Kidney (tissue), 13 donors: ENCODE measurements at regions not wholly inside any gene's neighbourhood (a gene's known extent, or its start where the extent isn't known, plus 50 kb on each side); places are given as distances from the start of the nearest gene placed in this dataset.

Experiments used
- DNase-seq, 5 donors: peaks; one replicate each; pipeline ENCODE4 v3.0.0-alpha.2; 2013 to 2020
- FAIRE-seq: peaks from 2 replicates; lab custom pipeline; 2012; peaks lifted over from hg19 to GRCh38; lab: Jason Lieb, UNC
- H3K27ac ChIP-seq, 2 donors: one replicate each; pipeline ENCODE4 v1.7.0; 2013; ENCODE audit warnings: low read depth in 2 of 2, low read length in 2 of 2, inconsistent platforms in 1 of 2
- H3K27me3 ChIP-seq: one replicate; pipeline ENCODE4 v1.7.1; 2013; ENCODE audit warnings: low read length, inconsistent platforms; ENCODE audit not compliant: control insufficient read depth, insufficient read depth
- H3K36me3 ChIP-seq, 3 donors: one replicate each; pipeline versions ENCODE4 v1.7.0 to v1.7.1; 2013; ENCODE audit warnings: low read length in 3 of 3, control low read depth in 1 of 3, inconsistent platforms in 1 of 3; ENCODE audit not compliant: insufficient read depth in 3 of 3, control insufficient read depth in 2 of 3
- H3K4me1 ChIP-seq, 3 donors: one replicate each; pipeline versions ENCODE4 v1.7.0 to v1.7.1; 2013; ENCODE audit warnings: low read length in 3 of 3, inconsistent platforms in 1 of 3, low read depth in 1 of 3; ENCODE audit not compliant: control insufficient read depth in 2 of 3, insufficient read depth in 2 of 3
- H3K4me3 ChIP-seq, 3 donors: one replicate each; pipeline versions ENCODE4 v1.7.0 to v1.8.1; 2013; ENCODE audit warnings: low read length in 3 of 3, control low read depth in 1 of 3, inconsistent platforms in 1 of 3
- H3K9ac ChIP-seq, 3 donors: one replicate each; pipeline versions ENCODE4 v1.7.0 to v1.7.1; 2013; ENCODE audit warnings: low read length in 3 of 3, control low read depth in 1 of 3, inconsistent platforms in 1 of 3
- H3K9me3 ChIP-seq, 3 donors: one replicate each; pipeline versions ENCODE4 v1.7.0 to v1.7.1; 2013; ENCODE audit warnings: low read length in 3 of 3, control low read depth in 1 of 3, inconsistent platforms in 1 of 3; ENCODE audit not compliant: control insufficient read depth in 2 of 3, insufficient read depth in 1 of 3
- CTCF ChIP-seq: IDR thresholded peaks from 3 replicates; pipeline ENCODE4 v1.5.1; 2012; ENCODE audit warnings: mild to moderate bottlenecking, moderate library complexity, borderline replicate concordance; ENCODE audit not compliant: insufficient read depth; ENCODE audit errors: extremely low read depth
- intact Hi-C: fragments of 100-400 bp; cut with DNase I; formaldehyde crosslinking; loops from one replicate; pipeline ENCODE4 v1.11.1; 2022
- donor health status: control.
- donor health status: control.
- donor health status: control.
- donor health status: control.
- donor health status: control.
- donor health status: DM: yes; HTN: yes; CAD: no.
- donor health status: Normal renal cell carcinoma (clear cell type).

- H3K36me3 ChIP-seq, result no peaks in the 10 kb centered on the region
- no peaks in the 10 kb centered on the region for H3K27me3 ChIP-seq
- no peaks in the 10 kb centered on the region for H3K4me1 ChIP-seq
- DNase-seq (no peak), FAIRE-seq (no peak)
- no peak overlapping the region for H3K9ac ChIP-seq
- TF ChIP-seq CTCF, result no peak
- no peaks in the 10 kb centered on the region for H3K9me3 ChIP-seq
- no peak overlapping the region for H3K27ac ChIP-seq
- intact Hi-C loops, result no loop called here
- H3K4me3 ChIP-seq, result no peak overlapping the region
Measured at GRCh38 chr21:35905963-35906345, 154.4 kb downstream of the SETD4 start.

GRCh38 chr21:35905096-35905962 lies 155.0 kb downstream of the SETD4 start:
- Histone ChIP-seq H3K27ac (no peak overlapping the region), H3K9me3 (no peaks in the 10 kb centered on the region), H3K9ac (no peak overlapping the region), H3K4me1 (no peaks in the 10 kb centered on the region), H3K4me3 (no peak overlapping the region), H3K27me3 (no peaks in the 10 kb centered on the region), H3K36me3 (no peaks in the 10 kb centered on the region)
- TF ChIP-seq CTCF, result no peak
- DNase-seq, result peak in 1 of 5 donors; percentile 65
- intact Hi-C loops, result no loop called here
- FAIRE-seq, result no peak

- H3K27me3 ChIP-seq, result no peaks in the 10 kb centered on the region
- no peak for TF ChIP-seq CTCF
- no peaks in the 10 kb centered on the region for H3K4me1 ChIP-seq
- DNase-seq (no peak), FAIRE-seq (no peak)
- H3K9me3 ChIP-seq, result peaks cover 0 to 4% (median 0%) of the 10 kb centered on the region in 3 donors
- H3K36me3 ChIP-seq, result no peaks in the 10 kb centered on the region
- H3K27ac ChIP-seq, result no peak overlapping the region
- H3K9ac ChIP-seq, result no peak overlapping the region
- intact Hi-C loops, result no loop called here
- H3K4me3 ChIP-seq, result no peak overlapping the region
Measured at GRCh38 chr21:35900539-35900938, 159.8 kb downstream of the SETD4 start.
